Activated T-helper 17 cell treated with anti-CD3 and anti-CD28 coated beads, Interleukin-2, amount 50 U/mL, for 72 hours (primary cell): ENCODE measurements at regions not wholly inside any gene's neighbourhood (a gene's known extent, or its start where the extent isn't known, plus 50 kb on each side); places are given as distances from the start of the nearest gene placed in this dataset.
"Not testable (repeated sequence)": the region's sequence is repeated elsewhere in the genome, so short reads cannot be mapped to it uniquely, and the experiment has no call there.

ENCODE experiments used
- ATAC-seq: fragments of 150-1000 bp; cut with Tn5 transposase; replicated peaks from 2 replicates; pipeline ENCODE4 v1.10.0; 2021; ENCODE audit warnings: mild to moderate bottlenecking, moderate library complexity
- H3K27ac Mint-ChIP-seq: one replicate; pipeline ENCODE4 v1.8.0; 2022; ENCODE audit warnings: mixed read lengths
- H3K27me3 Mint-ChIP-seq: one replicate; pipeline ENCODE4 v1.8.0; 2022; ENCODE audit warnings: mixed read lengths
- H3K36me3 Mint-ChIP-seq: one replicate; pipeline ENCODE4 v1.8.0; 2022; ENCODE audit warnings: low read depth, mild to moderate bottlenecking, mixed read lengths
- H3K4me1 Mint-ChIP-seq: one replicate; pipeline ENCODE4 v1.8.0; 2022; ENCODE audit warnings: mixed read lengths
- H3K4me3 Mint-ChIP-seq: one replicate; pipeline ENCODE4 v1.8.0; 2022; ENCODE audit warnings: mild to moderate bottlenecking, mixed read lengths
- H3K9me3 Mint-ChIP-seq: one replicate; pipeline ENCODE4 v1.8.0; 2022; ENCODE audit warnings: mixed read lengths

DNA sequence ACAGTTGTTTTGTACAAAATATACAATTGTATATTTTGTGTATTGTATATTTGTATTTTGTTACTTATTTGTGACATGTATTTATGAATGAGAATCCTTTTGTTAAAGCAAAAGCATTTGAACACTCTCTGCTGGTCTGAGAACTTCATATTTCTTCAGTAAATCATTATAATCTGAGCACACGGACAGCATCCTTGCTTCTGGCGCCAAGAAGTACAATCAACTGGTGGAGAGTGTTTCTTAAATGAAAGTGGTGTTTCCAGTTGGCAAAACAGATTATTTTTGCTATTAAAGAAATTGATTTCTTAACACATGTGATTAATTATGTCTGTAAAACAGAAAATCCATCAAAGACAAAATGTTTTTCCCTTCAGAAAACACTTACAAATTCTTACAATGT lies 95.1 kb upstream of the COPS8 start:
- no peaks in the 10 kb centered on the region for H3K36me3 Mint-ChIP-seq
- ATAC-seq, result no peak
- H3K4me1 Mint-ChIP-seq, result no peaks in the 10 kb centered on the region
- peaks cover 51% of the 10 kb centered on the region for H3K27me3 Mint-ChIP-seq
- no peak overlapping the region for H3K4me3 Mint-ChIP-seq
- H3K27ac Mint-ChIP-seq, result no peak overlapping the region
- H3K9me3 Mint-ChIP-seq, result no peaks in the 10 kb centered on the region

DNA sequence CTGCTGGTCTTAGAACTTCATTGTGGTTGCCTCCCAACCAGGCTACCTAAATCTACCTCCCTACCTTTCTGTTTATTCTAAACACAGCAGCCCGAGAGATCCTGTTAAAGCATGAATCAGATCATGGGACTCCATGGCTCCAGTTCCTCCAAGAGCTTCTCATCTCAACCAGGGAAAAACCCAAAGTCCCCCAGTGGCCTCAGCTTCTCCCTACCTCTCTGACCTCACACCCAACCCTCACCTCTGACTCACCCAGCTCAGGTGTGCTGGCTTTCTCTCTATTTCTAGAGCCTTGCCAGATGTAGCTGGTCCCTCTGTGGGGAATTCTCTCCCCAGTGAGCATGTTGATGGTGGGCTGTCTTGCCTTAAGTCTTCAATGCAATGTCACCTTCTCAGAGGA lies 93.8 kb upstream of the COPS8 start:
- peaks cover 48% of the 10 kb centered on the region for H3K27me3 Mint-ChIP-seq
- H3K36me3 Mint-ChIP-seq, result no peaks in the 10 kb centered on the region
- no peak overlapping the region for H3K4me3 Mint-ChIP-seq
- H3K4me1 Mint-ChIP-seq, result no peaks in the 10 kb centered on the region
- no peak for ATAC-seq
- no peaks in the 10 kb centered on the region for H3K9me3 Mint-ChIP-seq
- H3K27ac Mint-ChIP-seq, result no peak overlapping the region

- Mint-ChIP-seq H3K4me1 (no peaks in the 10 kb centered on the region), H3K36me3 (no peaks in the 10 kb centered on the region), H3K27me3 (peaks cover 46% of the 10 kb centered on the region), H3K9me3 (no peaks in the 10 kb centered on the region), H3K27ac (no peak overlapping the region), H3K4me3 (no peak overlapping the region)
- ATAC-seq, result no peak
These were observed 92.4 kb upstream of the COPS8 start for GRCh38 chr2:236993286-236993685.

DNA sequence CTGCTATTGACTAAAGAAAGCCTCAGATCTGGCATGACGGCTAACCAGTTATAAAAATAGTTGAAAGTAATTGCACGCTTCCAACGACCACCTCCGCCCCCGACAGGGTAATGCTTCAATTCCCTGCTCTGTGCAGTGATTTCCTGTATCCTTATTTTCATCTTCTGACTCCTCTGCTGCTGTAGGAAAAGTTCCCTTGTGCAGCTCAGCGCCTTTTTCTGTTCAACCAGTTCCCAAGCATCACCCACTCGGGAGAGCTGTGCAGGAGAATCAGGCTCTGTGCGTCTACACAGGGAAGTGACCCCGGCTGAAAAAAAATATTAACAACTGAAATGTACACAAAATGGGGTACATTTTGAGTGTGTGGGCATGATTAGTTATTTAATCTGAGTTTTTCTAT lies 91.3 kb upstream of the COPS8 start:
- H3K9me3 Mint-ChIP-seq, result no peaks in the 10 kb centered on the region
- no peak overlapping the region for H3K27ac Mint-ChIP-seq
- H3K36me3 Mint-ChIP-seq, result no peaks in the 10 kb centered on the region
- H3K4me3 Mint-ChIP-seq, result no peak overlapping the region
- H3K4me1 Mint-ChIP-seq, result no peaks in the 10 kb centered on the region
- ATAC-seq, result no peak
- peaks cover 41% of the 10 kb centered on the region for H3K27me3 Mint-ChIP-seq

GRCh38 chr2:236997069-236997715 lies 88.5 kb upstream of the COPS8 start:
- Mint-ChIP-seq H3K4me3 (no peak overlapping the region), H3K9me3 (no peaks in the 10 kb centered on the region), H3K27ac (no peak overlapping the region), H3K4me1 (no peaks in the 10 kb centered on the region), H3K36me3 (no peaks in the 10 kb centered on the region), H3K27me3 (peaks cover 31% of the 10 kb centered on the region)
- ATAC-seq, result no peak

GRCh38 chr2:236998236-236998635 lies 87.5 kb upstream of the COPS8 start:
- H3K4me3 Mint-ChIP-seq, result no peak overlapping the region
- no peak for ATAC-seq
- no peaks in the 10 kb centered on the region for H3K4me1 Mint-ChIP-seq
- H3K27ac Mint-ChIP-seq, result no peak overlapping the region
- no peaks in the 10 kb centered on the region for H3K9me3 Mint-ChIP-seq
- H3K36me3 Mint-ChIP-seq, result no peaks in the 10 kb centered on the region
- H3K27me3 Mint-ChIP-seq, result peaks cover 23% of the 10 kb centered on the region

DNA sequence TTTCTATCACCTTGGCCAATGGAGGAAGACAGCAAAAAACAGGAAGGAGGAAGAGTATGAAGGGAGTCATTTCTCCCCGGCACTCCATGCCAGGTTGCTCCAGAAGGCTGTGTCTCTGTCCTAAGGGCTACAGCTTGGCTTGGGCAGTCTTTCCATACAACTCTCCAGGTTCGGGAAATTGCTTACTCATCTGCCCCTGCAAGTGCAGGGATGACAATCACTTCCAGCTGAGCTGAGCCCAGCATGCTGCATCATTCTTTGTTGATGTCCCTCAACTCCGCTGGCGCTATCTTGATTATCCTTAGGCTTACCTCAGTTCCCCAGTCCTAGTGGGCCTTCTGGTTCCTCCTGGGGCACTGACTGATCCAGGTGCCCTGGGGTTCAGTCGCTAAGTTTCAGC lies 86.9 kb upstream of the COPS8 start:
- Mint-ChIP-seq H3K27me3 (peaks cover 23% of the 10 kb centered on the region), H3K4me3 (no peak overlapping the region)

GRCh38 chr2:237000481-237000880 lies 85.2 kb upstream of the COPS8 start:
- no peak for ATAC-seq
- H3K36me3 Mint-ChIP-seq, result no peaks in the 10 kb centered on the region
- H3K4me1 Mint-ChIP-seq, result no peaks in the 10 kb centered on the region
- H3K27me3 Mint-ChIP-seq, result peaks cover 18% of the 10 kb centered on the region
- no peak overlapping the region for H3K27ac Mint-ChIP-seq
- no peak overlapping the region for H3K4me3 Mint-ChIP-seq
- H3K9me3 Mint-ChIP-seq, result no peaks in the 10 kb centered on the region

More for the DNA sequence above, 86.9 kb upstream of the COPS8 start:
- ATAC-seq, result no peak
- H3K4me1 Mint-ChIP-seq, result no peaks in the 10 kb centered on the region
- no peaks in the 10 kb centered on the region for H3K36me3 Mint-ChIP-seq
- no peak overlapping the region for H3K27ac Mint-ChIP-seq
- H3K9me3 Mint-ChIP-seq, result no peaks in the 10 kb centered on the region

- H3K27me3 Mint-ChIP-seq, H3K4me3 Mint-ChIP-seq, ATAC-seq, H3K27ac Mint-ChIP-seq, H3K4me1 Mint-ChIP-seq, H3K9me3 Mint-ChIP-seq, H3K36me3 Mint-ChIP-seq: not testable (repeated sequence)
These were observed 80.3 kb upstream of the COPS8 start for GRCh38 chr2:237005341-237005740.

GRCh38 chr2:237011206-237011795 lies 74.4 kb upstream of the COPS8 start:
- ATAC-seq, result no peak
- no peaks in the 10 kb centered on the region for H3K4me1 Mint-ChIP-seq
- H3K9me3 Mint-ChIP-seq, result no peaks in the 10 kb centered on the region

GRCh38 chr2:237012004-237012403 lies 73.7 kb upstream of the COPS8 start:
- H3K4me1 Mint-ChIP-seq, result no peaks in the 10 kb centered on the region
- ATAC-seq, result no peak
- H3K27ac Mint-ChIP-seq, result no peak overlapping the region
- H3K4me3 Mint-ChIP-seq, result no peak overlapping the region
- peaks cover 6% of the 10 kb centered on the region for H3K27me3 Mint-ChIP-seq
- H3K36me3 Mint-ChIP-seq, result no peaks in the 10 kb centered on the region
- no peaks in the 10 kb centered on the region for H3K9me3 Mint-ChIP-seq

More at GRCh38 chr2:237011206-237011795, 74.4 kb upstream of the COPS8 start:
- Mint-ChIP-seq H3K27me3 (peaks cover 6% of the 10 kb centered on the region), H3K4me3 (no peak overlapping the region), H3K27ac (no peak overlapping the region), H3K36me3 (no peaks in the 10 kb centered on the region)

DNA sequence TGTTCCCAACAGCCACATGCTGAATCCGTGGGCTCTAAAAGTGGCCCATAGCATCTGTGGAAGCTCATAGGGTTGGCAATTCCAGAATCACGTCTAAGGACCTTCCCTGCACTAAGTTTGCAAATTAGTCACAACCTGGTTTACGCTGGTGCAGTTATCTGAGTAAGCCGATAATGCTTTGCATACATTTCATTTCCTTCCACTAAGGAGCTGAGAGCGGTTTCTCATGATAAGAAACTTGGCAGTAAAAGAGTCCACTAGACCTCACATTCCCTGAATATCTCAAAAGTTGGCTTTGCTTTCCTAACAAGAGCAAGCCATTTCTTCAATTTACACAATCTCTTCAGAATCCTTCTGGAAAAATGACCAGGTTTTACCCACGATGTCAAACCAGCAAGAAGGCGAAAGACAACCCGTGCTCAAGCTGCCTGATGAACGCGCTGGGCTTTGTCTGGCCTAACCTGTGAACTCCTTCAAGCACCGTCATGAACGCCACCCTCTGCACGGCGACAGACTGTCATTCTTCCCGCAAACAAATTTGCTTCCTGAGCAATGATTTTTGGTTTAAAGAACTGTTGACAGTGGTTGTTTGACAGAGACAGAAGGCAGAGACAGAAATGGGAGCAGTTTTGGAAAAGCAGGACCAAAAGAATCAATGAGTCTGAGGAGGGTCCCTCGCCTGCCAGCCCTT lies 73.0 kb upstream of the COPS8 start:
- Mint-ChIP-seq H3K4me3 (no peak overlapping the region), H3K27ac (no peak overlapping the region), H3K4me1 (no peaks in the 10 kb centered on the region), H3K9me3 (no peaks in the 10 kb centered on the region), H3K36me3 (no peaks in the 10 kb centered on the region), H3K27me3 (peaks cover 6% of the 10 kb centered on the region)
- no peak for ATAC-seq

DNA sequence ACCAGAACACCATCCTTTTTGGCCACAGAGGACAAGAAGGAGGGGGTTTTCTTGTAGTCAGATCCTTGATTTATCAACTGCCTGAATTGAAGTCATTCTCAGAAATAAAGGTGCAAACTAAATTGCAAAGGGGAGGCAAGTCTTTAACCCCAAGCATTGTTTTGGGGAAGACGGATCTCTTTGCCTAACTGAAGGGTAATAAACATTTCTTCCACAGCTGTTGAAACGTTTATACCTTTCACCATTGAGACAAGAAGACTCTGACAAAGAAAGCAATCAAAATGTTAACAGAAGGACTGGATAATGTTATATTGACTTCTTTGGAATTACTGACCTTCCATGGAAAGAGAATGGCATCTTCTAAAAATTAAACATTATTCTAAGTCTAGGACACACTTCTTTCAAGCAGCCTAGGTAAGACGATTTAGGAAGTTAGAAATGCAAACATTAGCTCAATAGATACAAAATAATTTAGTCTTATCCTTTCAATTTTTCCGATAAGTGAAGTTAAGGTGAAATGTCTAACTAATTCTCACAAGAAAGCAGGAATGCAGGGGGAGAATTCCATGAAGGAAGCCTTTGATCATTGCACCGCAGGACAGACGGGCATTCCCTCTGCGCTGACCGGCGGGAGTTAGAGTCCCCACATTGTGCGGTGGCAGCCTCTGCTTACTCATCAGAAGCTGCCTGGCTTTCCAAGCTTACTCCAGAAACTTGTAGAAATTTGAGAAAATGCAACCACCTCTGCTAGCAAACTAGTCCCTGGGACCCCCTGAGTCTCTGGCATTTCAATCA lies 69.4 kb upstream of the COPS8 start:
- no peak for ATAC-seq
- H3K27ac Mint-ChIP-seq, result no peak overlapping the region
- no peaks in the 10 kb centered on the region for H3K9me3 Mint-ChIP-seq
- no peaks in the 10 kb centered on the region for H3K36me3 Mint-ChIP-seq
- H3K4me3 Mint-ChIP-seq, result no peak overlapping the region
- peaks cover 3% of the 10 kb centered on the region for H3K27me3 Mint-ChIP-seq
- H3K4me1 Mint-ChIP-seq, result no peaks in the 10 kb centered on the region

DNA sequence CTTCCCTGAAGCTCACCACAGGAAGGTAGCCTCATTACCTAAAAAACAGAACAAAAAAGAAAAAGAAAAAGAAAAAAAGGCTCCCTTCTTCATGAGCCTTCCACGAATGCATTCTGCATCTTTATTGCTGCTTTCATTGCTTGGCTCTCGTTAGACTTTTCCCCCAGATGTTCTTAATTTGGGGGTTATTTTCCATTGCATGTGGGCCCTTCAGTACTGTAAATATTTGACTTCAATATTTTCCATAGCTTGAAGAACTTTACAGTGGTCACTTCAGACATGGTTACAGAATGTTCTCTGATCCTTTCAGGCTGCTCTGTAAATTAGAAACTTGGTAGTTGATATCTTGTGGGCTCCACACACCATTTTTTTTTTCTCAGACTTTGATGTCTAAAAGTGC lies 65.6 kb upstream of the COPS8 start:
- Mint-ChIP-seq H3K9me3 (no peaks in the 10 kb centered on the region), H3K36me3 (no peaks in the 10 kb centered on the region), H3K27ac (no peak overlapping the region), H3K4me1 (no peaks in the 10 kb centered on the region), H3K27me3 (peaks cover 7% of the 10 kb centered on the region), H3K4me3 (no peak overlapping the region)
- no peak for ATAC-seq

DNA sequence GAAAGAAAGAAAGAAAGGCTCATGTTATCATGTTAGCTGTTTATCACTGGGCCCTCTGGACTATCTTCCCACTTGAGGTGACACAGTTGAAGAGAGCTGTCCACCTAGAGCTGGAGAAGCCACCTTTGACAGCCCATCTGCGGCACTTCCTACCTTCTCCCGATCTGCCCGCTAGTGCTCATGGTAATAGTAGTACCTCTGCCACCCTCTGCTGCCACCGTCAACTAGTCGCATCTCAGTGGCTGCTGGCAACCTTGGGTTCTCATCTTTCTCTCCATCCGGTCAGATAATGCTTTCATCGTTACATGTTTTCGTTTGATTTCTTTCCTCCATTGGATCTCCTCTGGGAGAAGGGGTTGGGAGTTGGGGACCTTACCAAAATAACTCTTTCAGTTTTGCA lies 63.2 kb upstream of the COPS8 start:
- Mint-ChIP-seq H3K9me3 (no peaks in the 10 kb centered on the region), H3K4me3 (no peak overlapping the region), H3K27me3 (peaks cover 7% of the 10 kb centered on the region), H3K27ac (no peak overlapping the region), H3K36me3 (no peaks in the 10 kb centered on the region), H3K4me1 (no peaks in the 10 kb centered on the region)
- ATAC-seq, result no peak
